ENCODE measurements at regions not wholly inside any gene's neighbourhood (a gene's known extent, or its start where the extent isn't known, plus 50 kb on each side); places are given as distances from the start of the nearest gene placed in this dataset.

- TF ChIP-seq CTCF (IDR thresholded peaks at IDR 0.05): no peak
- no peak for TF ChIP-seq POLR2A (IDR thresholded peaks at IDR 0.05)
Measured at GRCh38 chr1:201732351-201732750, 96.6 kb upstream of the IPO9 start.
